Muscle of arm (tissue), 1 donor: ENCODE measurements at regions not wholly inside any gene's neighbourhood (a gene's known extent, or its start where the extent isn't known, plus 50 kb on each side); places are given as distances from the start of the nearest gene placed in this dataset.

Experiments used
- DNase-seq: peaks from one replicate; pipeline ENCODE4 v3.0.0-alpha.2; 2013

DNA sequence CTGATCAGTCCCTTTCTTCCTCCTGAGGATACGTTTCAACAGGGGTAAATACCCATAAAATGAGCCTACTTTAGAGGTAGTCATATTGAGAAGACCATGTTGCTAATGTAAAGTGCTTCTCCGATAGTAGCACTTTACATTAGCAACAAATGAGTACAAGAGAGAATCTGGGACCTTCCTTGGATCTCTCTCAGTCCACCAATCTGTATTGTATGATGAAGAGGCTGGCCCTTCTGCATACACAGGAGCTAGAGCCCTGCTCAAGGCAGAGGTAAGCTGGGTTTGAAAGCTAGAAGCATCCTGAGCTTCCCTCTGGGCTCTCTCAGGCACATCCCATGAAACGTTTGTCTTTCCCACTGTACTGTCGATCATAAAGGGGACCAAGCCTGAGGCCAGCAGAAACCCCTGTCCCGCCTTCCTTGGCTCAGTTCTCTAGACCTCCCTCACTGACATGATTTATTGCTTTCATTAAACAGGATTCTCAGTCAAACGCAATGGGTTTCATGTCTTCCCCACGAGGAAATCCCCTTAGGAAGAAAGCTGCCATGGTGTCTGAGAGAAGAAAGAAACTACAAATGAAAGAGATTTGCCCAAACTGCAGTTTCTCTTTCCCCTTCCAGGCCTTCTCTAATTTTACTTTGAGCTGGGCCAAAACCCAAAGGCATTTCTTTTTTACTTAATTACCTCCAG is 62.8 kb upstream of the BCAR3 start:
- no peak for DNase-seq

- DNase-seq: no peak
Measured at GRCh38 chr1:93743465-93743864, 61.8 kb upstream of the BCAR3 start.

DNA sequence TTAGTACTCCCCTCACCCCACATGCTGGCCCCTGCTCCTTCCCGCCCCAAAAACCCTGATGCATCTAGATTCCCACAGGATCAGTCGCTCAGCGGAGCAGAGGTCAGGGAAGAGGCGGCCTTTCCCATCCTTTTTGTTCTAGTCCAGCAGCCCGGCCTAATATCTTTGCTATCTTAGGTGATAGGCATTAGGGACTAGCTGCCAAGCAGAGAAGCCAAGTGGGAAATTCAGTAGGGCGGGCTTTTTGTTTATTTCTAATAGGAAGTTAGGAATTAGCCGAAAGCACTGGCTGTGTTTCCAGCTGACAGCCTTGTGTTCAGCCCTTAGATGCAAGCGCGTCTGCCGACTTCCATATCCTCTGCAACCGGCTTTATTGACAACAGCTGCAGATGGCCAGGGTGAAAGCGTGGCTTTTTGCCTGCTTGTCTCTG is 59.0 kb upstream of the BCAR3 start:
- peak; percentile 55 for DNase-seq

GRCh38 chr1:93740157-93740556 is 58.5 kb upstream of the BCAR3 start:
- no peak for DNase-seq

DNA sequence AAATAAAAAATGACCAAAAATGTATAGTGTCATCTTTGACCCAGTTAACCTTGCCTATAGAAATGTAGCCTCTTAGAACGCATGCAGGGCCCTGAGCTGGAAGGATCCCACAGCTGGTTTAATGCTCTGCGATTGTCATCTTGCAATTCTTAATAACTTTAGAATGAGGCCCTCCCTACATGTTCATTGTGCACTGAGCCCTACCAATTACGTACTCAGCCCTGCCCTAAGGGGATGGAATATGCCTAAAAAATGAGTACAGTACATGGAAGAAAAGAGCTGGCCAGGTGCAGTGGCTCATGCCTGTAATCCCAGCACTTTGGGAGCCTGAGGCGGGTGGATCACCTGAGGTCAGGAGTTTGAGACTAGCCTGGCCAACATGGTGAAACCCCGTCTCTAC is 57.8 kb upstream of the BCAR3 start:
- no peak for DNase-seq

- no peak for DNase-seq
Measured at GRCh38 chr1:93738926-93739325, 57.3 kb upstream of the BCAR3 start.

DNA sequence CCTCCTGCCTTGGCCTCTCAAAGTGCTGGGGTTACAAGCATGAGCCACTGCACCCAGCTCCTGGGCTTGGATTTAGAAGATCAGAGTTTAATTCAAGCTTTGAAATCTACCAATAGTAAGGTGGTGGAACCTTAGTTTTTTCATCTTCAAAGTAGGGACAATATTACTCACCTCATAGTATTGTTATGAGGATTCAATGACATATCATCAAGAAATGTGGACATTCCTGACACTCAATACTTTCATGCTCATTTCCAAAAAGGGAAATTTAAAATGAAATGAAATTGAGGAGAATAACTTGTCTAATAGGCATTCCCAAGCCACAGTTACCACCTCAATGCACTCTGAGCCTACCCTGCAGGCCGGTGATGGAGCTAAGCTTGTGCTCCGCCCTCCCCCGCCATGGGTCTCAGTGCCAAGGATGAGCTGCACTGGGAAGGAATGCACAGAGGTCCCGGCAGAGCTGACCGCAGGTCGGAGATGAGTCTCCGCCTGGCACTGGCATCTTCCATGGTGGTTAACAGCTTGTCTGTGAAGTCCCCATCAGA is 56.5 kb upstream of the BCAR3 start:
- DNase-seq: no peak

- DNase-seq: no peak
Measured at GRCh38 chr1:93735722-93736121, 54.1 kb upstream of the BCAR3 start.

DNA sequence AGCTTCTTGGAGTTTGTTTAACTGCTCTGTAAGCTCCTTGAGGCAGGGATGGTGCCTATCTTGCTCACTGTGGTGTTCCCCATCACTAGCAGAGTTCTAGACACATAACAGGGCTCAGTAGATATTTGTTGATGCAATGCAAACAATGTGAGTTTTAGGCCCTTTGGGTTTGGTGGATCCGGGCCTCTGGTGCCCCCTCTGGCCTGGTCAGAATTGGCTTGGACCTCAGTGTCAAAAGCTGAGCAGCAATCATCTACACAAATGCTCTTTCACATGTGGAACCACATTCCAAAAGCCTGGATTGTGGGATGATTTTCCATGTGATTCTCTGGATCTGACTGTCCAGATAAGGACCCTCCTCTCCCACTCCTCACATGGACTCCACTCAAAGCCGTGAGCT is 53.4 kb upstream of the BCAR3 start:
- no peak for DNase-seq

DNA sequence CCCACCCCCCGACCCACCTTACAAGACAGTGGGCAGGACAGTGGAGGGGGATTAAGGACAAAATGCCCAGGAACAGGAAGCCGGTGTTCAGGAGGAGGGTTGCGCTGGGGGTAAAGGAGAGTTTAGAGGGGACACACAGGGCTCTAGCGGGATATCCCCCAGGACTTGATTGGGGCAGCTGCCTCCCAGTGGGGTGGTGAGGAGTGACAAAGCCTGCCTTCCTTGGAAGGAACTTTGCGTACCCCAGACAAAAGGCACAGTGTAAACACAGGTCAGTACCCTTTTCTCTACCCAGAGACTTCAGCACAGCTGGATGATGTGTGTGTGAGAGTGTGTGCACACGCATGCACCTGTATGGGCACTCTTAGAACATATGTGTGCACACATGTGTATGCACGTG is 51.7 kb upstream of the BCAR3 start:
- no peak for DNase-seq

- DNase-seq: no peak
Measured at GRCh38 chr1:93732514-93732913, 50.9 kb upstream of the BCAR3 start.
